H1 (cell line): ENCODE measurements at regions not wholly inside any gene's neighbourhood (a gene's known extent, or its start where the extent isn't known, plus 50 kb on each side); places are given as distances from the start of the nearest gene placed in this dataset.

Experiments
- CTCF ChIA-PET: fragments of 300-600 bp; sonication (Branson Sonifier 250); formaldehyde crosslinking; loops from one replicate; lab custom pipeline; 2021; ENCODE audit not compliant: partially characterized antibody; lab: Charles Lee
- POLR2A ChIA-PET: fragments of 300-600 bp; sonication (Branson Sonifier 250); formaldehyde crosslinking; loops from one replicate; lab custom pipeline; 2021; ENCODE audit warnings: inconsistent platforms; ENCODE audit not compliant: partially characterized antibody; lab: Charles Lee
- DNase-seq, 2 experiments: peaks; one replicate each; pipeline versions ENCODE4 v3.0.0 to v3.0.0-alpha.2; 2010 to 2022; ENCODE audit warnings: low spot score in 2 of 2, low read depth in 1 of 2, mixed read lengths in 1 of 2
- FAIRE-seq: peaks from 2 replicates; lab custom pipeline; 2011; peaks lifted over from hg19 to GRCh38; lab: Jason Lieb, UNC
- H2AFZ ChIP-seq: 2 replicates; pipeline ENCODE4 v1.8.1; 2012; ENCODE audit warnings: low read length, inconsistent platforms
- H2AK5ac ChIP-seq: 2 replicates; pipeline ENCODE4 v1.6.1; 2013; ENCODE audit warnings: low read depth, low read length
- H2BK120ac ChIP-seq: replicated peaks from 2 replicates; pipeline ENCODE3; 2013; ENCODE audit warnings: low read depth, low read length, inconsistent platforms
- H2BK12ac ChIP-seq: 2 replicates; pipeline ENCODE4 v1.6.1; 2013; ENCODE audit warnings: low read depth, low read length
- H2BK15ac ChIP-seq: 2 replicates; pipeline ENCODE4 v1.6.1; 2013; ENCODE audit warnings: low read length
- H2BK20ac ChIP-seq: 2 replicates; pipeline ENCODE4 v1.6.1; 2013; ENCODE audit warnings: low read length
- H2BK5ac ChIP-seq: 2 replicates; pipeline ENCODE4 v1.6.1; 2013; ENCODE audit warnings: low read depth, low read length
- H3K14ac ChIP-seq: 2 replicates; pipeline ENCODE4 v1.6.1; 2013; ENCODE audit warnings: inconsistent platforms; ENCODE audit not compliant: insufficient read length
- H3K18ac ChIP-seq: 2 replicates; pipeline ENCODE4 v1.6.1; 2013; ENCODE audit warnings: low read length; ENCODE audit errors: extremely low read depth
- H3K23ac ChIP-seq: 2 replicates; pipeline ENCODE4 v1.6.1; 2013; ENCODE audit warnings: inconsistent platforms; ENCODE audit not compliant: insufficient read length
- H3K23me2 ChIP-seq: 2 replicates; pipeline ENCODE4 v1.6.1; 2013; ENCODE audit warnings: low read depth, low read length
- H3K27ac ChIP-seq: 2 replicates; pipeline ENCODE4 v1.6.1; 2011; ENCODE audit warnings: low read depth, low read length, inconsistent platforms
- H3K27me3 ChIP-seq, 4 experiments: replicated peaks in 1 of 4; 1 replicate in 1 of 4; 2 replicates in 3 of 4; pipeline versions ENCODE4 v1.6.1 to v1.8.1; 2011 to 2013; ENCODE audit warnings: low read length in 3 of 4, mild to moderate bottlenecking in 3 of 4, inconsistent platforms in 2 of 4, mixed read lengths in 2 of 4, moderate library complexity in 1 of 4; ENCODE audit not compliant: control insufficient read depth in 3 of 4, insufficient read depth in 3 of 4; ENCODE audit errors: extremely low read depth in 1 of 4
- H3K36me3 ChIP-seq, 4 experiments: 2 replicates each; pipeline versions ENCODE4 v1.6.1 to v1.8.1; 2011 to 2013; ENCODE audit warnings: mild to moderate bottlenecking in 4 of 4, low read length in 3 of 4, moderate library complexity in 2 of 4, control low read depth in 1 of 4, inconsistent platforms in 1 of 4; ENCODE audit not compliant: insufficient read depth in 4 of 4, control insufficient read depth in 2 of 4
- H3K4ac ChIP-seq: replicated peaks from 2 replicates; pipeline ENCODE3; 2013; ENCODE audit warnings: low read length, low read depth, mixed read lengths, inconsistent platforms; ENCODE audit not compliant: insufficient read length
- H3K4me1 ChIP-seq, 4 experiments: replicated peaks in 1 of 4; 1 replicate in 1 of 4; 2 replicates in 3 of 4; pipeline versions ENCODE4 v1.6.1 to v1.8.1; 2011 to 2013; ENCODE audit warnings: low read length in 3 of 4, inconsistent platforms in 2 of 4, mixed read lengths in 1 of 4; ENCODE audit not compliant: insufficient read depth in 4 of 4, control insufficient read depth in 3 of 4
- H3K4me2 ChIP-seq, 2 experiments: 2 replicates each; pipeline versions ENCODE4 v1.6.1 to v1.8.1; 2011 to 2013; ENCODE audit warnings: low read depth in 2 of 2, low read length in 2 of 2, control low read depth in 1 of 2, inconsistent platforms in 1 of 2, mild to moderate bottlenecking in 1 of 2; ENCODE audit not compliant: insufficient read depth in 1 of 2
- H3K4me3 ChIP-seq, 4 experiments: fragments of 200-600, 300-600 bp in 1 of 4; sonication (generic), shearing (Covaris generic), sonication (Bioruptor Twin) in 1 of 4; 2 replicates each; pipeline versions ENCODE4 v1.5.1 to v1.8.1; 2011 to 2016; ENCODE audit warnings: low read length in 4 of 4, low read depth in 3 of 4, control low read depth in 2 of 4, inconsistent platforms in 2 of 4, mild to moderate bottlenecking in 2 of 4, mixed read lengths in 1 of 4, moderate library complexity in 1 of 4; ENCODE audit not compliant: insufficient read depth in 2 of 4; ENCODE audit errors: extremely low read depth in 1 of 4
- H3K56ac ChIP-seq: replicated peaks from 2 replicates; pipeline ENCODE3; 2013; ENCODE audit warnings: low read depth, mild to moderate bottlenecking, mixed read lengths, low read length, inconsistent platforms; ENCODE audit not compliant: insufficient read length
- H3K79me1 ChIP-seq: 2 replicates; pipeline ENCODE4 v1.6.1; 2013; ENCODE audit warnings: low read depth, low read length, control low read depth
- H3K79me2 ChIP-seq, 2 experiments: 2 replicates each; pipeline versions ENCODE4 v1.6.1 to v1.8.1; 2012 to 2013; ENCODE audit warnings: low read length in 2 of 2, mild to moderate bottlenecking in 2 of 2, inconsistent platforms in 1 of 2; ENCODE audit not compliant: insufficient read depth in 2 of 2, control insufficient read depth in 1 of 2
- H3K9ac ChIP-seq, 4 experiments: replicated peaks in 1 of 4; 1 replicate in 1 of 4; 2 replicates in 3 of 4; pipeline versions ENCODE4 v1.6.1 to v1.8.1; 2011 to 2013; ENCODE audit warnings: low read depth in 3 of 4, low read length in 3 of 4, control low read depth in 2 of 4, mild to moderate bottlenecking in 2 of 4, moderate library complexity in 2 of 4, inconsistent platforms in 1 of 4; ENCODE audit errors: extremely low read depth in 1 of 4
- H3K9me3 ChIP-seq, 2 experiments: 2 replicates each; pipeline versions ENCODE4 v1.6.1 to v1.8.1; 2012 to 2013; ENCODE audit warnings: mild to moderate bottlenecking in 2 of 2, moderate library complexity in 2 of 2, control low read depth in 1 of 2, inconsistent platforms in 1 of 2, low read depth in 1 of 2, low read length in 1 of 2, mixed read lengths in 1 of 2; ENCODE audit not compliant: insufficient read depth in 2 of 2
- H4K20me1 ChIP-seq, 2 experiments: replicated peaks in 1 of 2; 2 replicates each; pipeline versions ENCODE3 to v1.8.1; 2011 to 2013; ENCODE audit warnings: inconsistent platforms in 2 of 2, low read length in 2 of 2, mild to moderate bottlenecking in 1 of 2; ENCODE audit not compliant: insufficient read depth in 2 of 2, control insufficient read depth in 1 of 2
- H4K5ac ChIP-seq: 2 replicates; pipeline ENCODE4 v1.6.1; 2013; ENCODE audit warnings: low read length, low read depth, mixed read lengths, inconsistent platforms; ENCODE audit not compliant: insufficient read length
- H4K8ac ChIP-seq: 2 replicates; pipeline ENCODE4 v1.8.0; 2013; ENCODE audit warnings: mild to moderate bottlenecking, moderate library complexity, low read length, inconsistent platforms; ENCODE audit not compliant: insufficient read depth; ENCODE audit errors: extremely low read depth
- H4K91ac ChIP-seq: replicated peaks from 2 replicates; pipeline ENCODE3; 2013; ENCODE audit warnings: low read length, mixed read lengths, inconsistent platforms; ENCODE audit not compliant: insufficient read length
- CTBP2 ChIP-seq: IDR thresholded peaks from 2 replicates; pipeline ENCODE4 v1.7.0; 2011; ENCODE audit warnings: borderline replicate concordance, mild to moderate bottlenecking, moderate library complexity, mixed read lengths, low read length; ENCODE audit not compliant: insufficient read depth, insufficient read length
- HDAC2 ChIP-seq, 2 experiments: fragments of 300-600 bp in 1 of 2; sonication (generic) in 1 of 2; IDR thresholded peaks; 2 replicates each; pipeline ENCODE4 v1.6.1; 2011 to 2012; ENCODE audit warnings: low read depth in 2 of 2, low read length in 2 of 2, mild to moderate bottlenecking in 2 of 2, moderate library complexity in 2 of 2, borderline replicate concordance in 1 of 2, inconsistent platforms in 1 of 2
- JUN ChIP-seq: IDR thresholded peaks from 2 replicates; pipeline ENCODE4 v1.6.1; 2011; ENCODE audit warnings: low read depth, mild to moderate bottlenecking, improper control_type of control experiment, low read length
- JUND ChIP-seq: IDR thresholded peaks from 2 replicates; pipeline ENCODE4 v1.6.1; 2011; ENCODE audit warnings: mild to moderate bottlenecking, improper control_type of control experiment, low read length
- MAFK ChIP-seq: IDR thresholded peaks from 2 replicates; pipeline ENCODE4 v1.6.1; 2012; ENCODE audit warnings: low read depth, mild to moderate bottlenecking, improper control_type of control experiment, low read length
- POLR2AphosphoS5 ChIP-seq: IDR thresholded peaks from 2 replicates; pipeline ENCODE4 v1.6.1; 2011; ENCODE audit warnings: low read depth, low read length
- RFX5 ChIP-seq: IDR thresholded peaks from 2 replicates; pipeline ENCODE4 v1.6.1; 2011; ENCODE audit warnings: low read depth, low read length, improper control_type of control experiment, borderline replicate concordance
- RXRA ChIP-seq: IDR thresholded peaks from 2 replicates; pipeline ENCODE4 v1.6.1; 2011; ENCODE audit warnings: low read depth, mild to moderate bottlenecking, low read length, moderate library complexity; ENCODE audit not compliant: insufficient read depth
- SP2 ChIP-seq: IDR thresholded peaks from 2 replicates; pipeline ENCODE4 v1.6.1; 2012; ENCODE audit warnings: mild to moderate bottlenecking, low read length, inconsistent platforms
- WGBS, 2 experiments: shearing (Covaris generic) in 1 of 2; methylation state at CpG; one replicate each; pipeline versions ENCODE4 v1.1.6 to v1.1.7; 2013 to 2015; ENCODE audit warnings: low lambda C conversion rate in 2 of 2, mixed read lengths in 2 of 2, inconsistent platforms in 1 of 2, low coverage in 1 of 2, missing lambda C conversion rate in 1 of 2; ENCODE audit not compliant: insufficient replicate concordance in 2 of 2, insufficient coverage in 1 of 2, insufficient read length in 1 of 2; ENCODE audit errors: extremely low coverage in 1 of 2, missing lambda C conversion rate in 1 of 2; 5-methylcytosine and 5-hydroxymethylcytosine counted together
- TF ChIP-seq, protein P1 (sequence below): IDR thresholded peaks from 2 replicates; pipeline ENCODE4 v1.6.1; 2012; ENCODE audit warnings: low read length, inconsistent platforms

DNA sequence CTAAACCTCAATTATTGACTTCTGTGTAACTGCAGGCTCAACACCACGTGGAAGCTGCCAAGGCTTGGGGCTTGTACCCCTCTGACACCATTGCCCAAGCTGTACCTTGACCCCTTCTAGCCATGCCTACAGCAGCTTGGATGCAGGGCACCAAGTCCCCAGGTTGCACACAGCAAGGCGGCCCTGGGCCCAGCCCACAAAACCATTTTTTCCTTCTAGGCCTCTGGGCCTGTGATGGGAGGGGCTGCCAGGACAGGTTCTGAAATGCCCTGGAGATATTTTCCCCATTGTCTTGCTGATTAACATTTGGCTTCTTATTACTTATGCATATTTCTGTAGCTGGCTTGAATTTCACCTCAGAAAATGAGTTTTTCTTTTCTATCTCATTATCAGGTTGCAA is 610.0 kb upstream of the LRRN3 start:
- Histone ChIP-seq H2BK20ac (no peak overlapping the region), H3K18ac (no peak overlapping the region), H3K23ac (no peak overlapping the region), H3K79me2 (no peaks in the 10 kb centered on the region), H3K56ac (no peak overlapping the region), H3K27ac (no peak overlapping the region), H2BK15ac (no peak overlapping the region), H3K9ac (no peak overlapping the region), H2AFZ (no peak overlapping the region), H2BK120ac (no peak overlapping the region), H3K14ac (no peak overlapping the region), H3K4me3 (no peak overlapping the region), H3K27me3 (no peaks in the 10 kb centered on the region), H4K5ac (no peak overlapping the region), H3K79me1 (no peaks in the 10 kb centered on the region), H3K4ac (no peak overlapping the region), H3K4me2 (no peak overlapping the region), H4K8ac (no peak overlapping the region), H3K36me3 (no peaks in the 10 kb centered on the region), H3K9me3 (peaks cover 18 to 21% of the 10 kb centered on the region in 2 experiments), H4K91ac (no peak overlapping the region), H3K23me2 (no peaks in the 10 kb centered on the region; the same call in 1 of the 2 replicates), H2AK5ac (no peak overlapping the region), H4K20me1 (no peaks in the 10 kb centered on the region), H2BK12ac (no peak overlapping the region), H2BK5ac (no peak overlapping the region), H3K4me1 (no peaks in the 10 kb centered on the region)
- DNase-seq (no peak), FAIRE-seq (no peak)
- POLR2A ChIA-PET = no interaction called here
- CTCF ChIA-PET = interaction anchor here (0.6 kb wide), 1 partner anchor 165 kb away, joined by 3 read pairs; no protein-coding TSS in a partner anchor
- WGBS, 2 experiments = 100% methylated on average over 2 of the region's 2 CpGs; no CpG with 5 or more reads in 1 of the 2 experiments
- no peak for TF ChIP-seq SP2
- no peak for TF ChIP-seq JUND
- no peak for TF ChIP-seq CTBP2
- no peak for TF ChIP-seq RFX5
- TF ChIP-seq POLR2AphosphoS5 = no peak
- no peak for TF ChIP-seq JUN
- TF ChIP-seq RXRA = no peak
- TF ChIP-seq, protein P1, sequence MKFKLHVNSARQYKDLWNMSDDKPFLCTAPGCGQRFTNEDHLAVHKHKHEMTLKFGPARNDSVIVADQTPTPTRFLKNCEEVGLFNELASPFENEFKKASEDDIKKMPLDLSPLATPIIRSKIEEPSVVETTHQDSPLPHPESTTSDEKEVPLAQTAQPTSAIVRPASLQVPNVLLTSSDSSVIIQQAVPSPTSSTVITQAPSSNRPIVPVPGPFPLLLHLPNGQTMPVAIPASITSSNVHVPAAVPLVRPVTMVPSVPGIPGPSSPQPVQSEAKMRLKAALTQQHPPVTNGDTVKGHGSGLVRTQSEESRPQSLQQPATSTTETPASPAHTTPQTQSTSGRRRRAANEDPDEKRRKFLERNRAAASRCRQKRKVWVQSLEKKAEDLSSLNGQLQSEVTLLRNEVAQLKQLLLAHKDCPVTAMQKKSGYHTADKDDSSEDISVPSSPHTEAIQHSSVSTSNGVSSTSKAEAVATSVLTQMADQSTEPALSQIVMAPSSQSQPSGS = no peak
- TF ChIP-seq MAFK = no peak
- no peak for TF ChIP-seq HDAC2 (IDR thresholded peaks at IDR 0.05; ENCODE audit: borderline replicate concordance in 1 of 2, low read depth in 2 of 2, low read length in 2 of 2)
